OCI-LY7 (cell line): ENCODE measurements at regions not wholly inside any gene's neighbourhood (a gene's known extent, or its start where the extent isn't known, plus 50 kb on each side); places are given as distances from the start of the nearest gene placed in this dataset.

Experiments used
- EZH2phosphoT487 ChIP-seq: fragments of 200-600 bp; sonication (generic); IDR thresholded peaks from 2 replicates; pipeline ENCODE4 v1.6.1; 2018; ENCODE audit warnings: low read depth, borderline replicate concordance, mild to moderate bottlenecking, mixed run types, antibody characterized with exemption, low read length, moderate library complexity, mixed read lengths
- TF ChIP-seq, protein P1 (sequence below): fragments of 200-600 bp; sonication (generic); conservative IDR thresholded peaks from 2 replicates; pipeline ENCODE4 v1.5.1; 2014; ENCODE audit warnings: mild to moderate bottlenecking, antibody characterized with exemption, low read length, moderate library complexity, mixed read lengths

GRCh38 chr1:143643148-143643885 is 328.5 kb downstream of the FAM72C start:
- TF ChIP-seq, protein P1, sequence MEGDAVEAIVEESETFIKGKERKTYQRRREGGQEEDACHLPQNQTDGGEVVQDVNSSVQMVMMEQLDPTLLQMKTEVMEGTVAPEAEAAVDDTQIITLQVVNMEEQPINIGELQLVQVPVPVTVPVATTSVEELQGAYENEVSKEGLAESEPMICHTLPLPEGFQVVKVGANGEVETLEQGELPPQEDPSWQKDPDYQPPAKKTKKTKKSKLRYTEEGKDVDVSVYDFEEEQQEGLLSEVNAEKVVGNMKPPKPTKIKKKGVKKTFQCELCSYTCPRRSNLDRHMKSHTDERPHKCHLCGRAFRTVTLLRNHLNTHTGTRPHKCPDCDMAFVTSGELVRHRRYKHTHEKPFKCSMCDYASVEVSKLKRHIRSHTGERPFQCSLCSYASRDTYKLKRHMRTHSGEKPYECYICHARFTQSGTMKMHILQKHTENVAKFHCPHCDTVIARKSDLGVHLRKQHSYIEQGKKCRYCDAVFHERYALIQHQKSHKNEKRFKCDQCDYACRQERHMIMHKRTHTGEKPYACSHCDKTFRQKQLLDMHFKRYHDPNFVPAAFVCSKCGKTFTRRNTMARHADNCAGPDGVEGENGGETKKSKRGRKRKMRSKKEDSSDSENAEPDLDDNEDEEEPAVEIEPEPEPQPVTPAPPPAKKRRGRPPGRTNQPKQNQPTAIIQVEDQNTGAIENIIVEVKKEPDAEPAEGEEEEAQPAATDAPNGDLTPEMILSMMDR: no peak
- TF ChIP-seq EZH2phosphoT487: no peak
